HL-60 (cell line): ENCODE measurements at regions not wholly inside any gene's neighbourhood (a gene's known extent, or its start where the extent isn't known, plus 50 kb on each side); places are given as distances from the start of the nearest gene placed in this dataset.

Experiments
- DNase-seq, 2 experiments: peaks; one replicate each; pipeline ENCODE4 v3.0.0-alpha.2; 2010 to 2020; ENCODE audit warnings: low read depth in 1 of 2, low spot score in 1 of 2
- H3K27ac ChIP-seq: fragments of 250-450 bp; sonication (Bioruptor Pico); replicated peaks from 2 replicates; pipeline ENCODE4 v1.5.1; 2020; ENCODE audit warnings: mild to moderate bottlenecking, moderate library complexity
- H3K27me3 ChIP-seq: fragments of 250-450 bp; sonication (Bioruptor Pico); 2 replicates; pipeline ENCODE4 v1.5.1; 2021; ENCODE audit warnings: mild to moderate bottlenecking, moderate library complexity; ENCODE audit not compliant: insufficient read depth, poor library complexity, severe bottlenecking
- H3K4me3 ChIP-seq: replicated peaks from 2 replicates; pipeline ENCODE4 v1.5.1; 2011; ENCODE audit warnings: mild to moderate bottlenecking, control low read depth, low read length; ENCODE audit not compliant: insufficient read depth
- GABPA ChIP-seq: IDR thresholded peaks from 2 replicates; pipeline ENCODE4 v1.6.1; 2012; ENCODE audit warnings: low read depth
- POLR2AphosphoS5 ChIP-seq: IDR thresholded peaks from 2 replicates; pipeline ENCODE4 v1.6.1; 2012; ENCODE audit warnings: low read depth
- SPI1 ChIP-seq: IDR thresholded peaks from 2 replicates; pipeline ENCODE4 v1.6.1; 2012; ENCODE audit warnings: low read depth, mild to moderate bottlenecking, borderline replicate concordance
- TF ChIP-seq, protein P1 (sequence below): IDR thresholded peaks from 2 replicates; pipeline ENCODE4 v1.6.1; 2012; ENCODE audit warnings: low read depth; ENCODE audit not compliant: insufficient replicate concordance
- TF ChIP-seq, protein P2 (sequence below): IDR thresholded peaks from one replicate; pipeline ENCODE4 v1.5.1; 2011; ENCODE audit warnings: low read length, control low read depth, inconsistent platforms; ENCODE audit not compliant: insufficient read depth

- Histone ChIP-seq H3K27ac (no peak overlapping the region), H3K4me3 (no peak overlapping the region), H3K27me3 (peaks cover 4% of the 10 kb centered on the region)
- no peak for TF ChIP-seq GABPA
- no peak for TF ChIP-seq POLR2AphosphoS5
- TF ChIP-seq, protein P1, sequence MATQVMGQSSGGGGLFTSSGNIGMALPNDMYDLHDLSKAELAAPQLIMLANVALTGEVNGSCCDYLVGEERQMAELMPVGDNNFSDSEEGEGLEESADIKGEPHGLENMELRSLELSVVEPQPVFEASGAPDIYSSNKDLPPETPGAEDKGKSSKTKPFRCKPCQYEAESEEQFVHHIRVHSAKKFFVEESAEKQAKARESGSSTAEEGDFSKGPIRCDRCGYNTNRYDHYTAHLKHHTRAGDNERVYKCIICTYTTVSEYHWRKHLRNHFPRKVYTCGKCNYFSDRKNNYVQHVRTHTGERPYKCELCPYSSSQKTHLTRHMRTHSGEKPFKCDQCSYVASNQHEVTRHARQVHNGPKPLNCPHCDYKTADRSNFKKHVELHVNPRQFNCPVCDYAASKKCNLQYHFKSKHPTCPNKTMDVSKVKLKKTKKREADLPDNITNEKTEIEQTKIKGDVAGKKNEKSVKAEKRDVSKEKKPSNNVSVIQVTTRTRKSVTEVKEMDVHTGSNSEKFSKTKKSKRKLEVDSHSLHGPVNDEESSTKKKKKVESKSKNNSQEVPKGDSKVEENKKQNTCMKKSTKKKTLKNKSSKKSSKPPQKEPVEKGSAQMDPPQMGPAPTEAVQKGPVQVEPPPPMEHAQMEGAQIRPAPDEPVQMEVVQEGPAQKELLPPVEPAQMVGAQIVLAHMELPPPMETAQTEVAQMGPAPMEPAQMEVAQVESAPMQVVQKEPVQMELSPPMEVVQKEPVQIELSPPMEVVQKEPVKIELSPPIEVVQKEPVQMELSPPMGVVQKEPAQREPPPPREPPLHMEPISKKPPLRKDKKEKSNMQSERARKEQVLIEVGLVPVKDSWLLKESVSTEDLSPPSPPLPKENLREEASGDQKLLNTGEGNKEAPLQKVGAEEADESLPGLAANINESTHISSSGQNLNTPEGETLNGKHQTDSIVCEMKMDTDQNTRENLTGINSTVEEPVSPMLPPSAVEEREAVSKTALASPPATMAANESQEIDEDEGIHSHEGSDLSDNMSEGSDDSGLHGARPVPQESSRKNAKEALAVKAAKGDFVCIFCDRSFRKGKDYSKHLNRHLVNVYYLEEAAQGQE, result no peak
- no peak for TF ChIP-seq SPI1
- TF ChIP-seq, protein P2, sequence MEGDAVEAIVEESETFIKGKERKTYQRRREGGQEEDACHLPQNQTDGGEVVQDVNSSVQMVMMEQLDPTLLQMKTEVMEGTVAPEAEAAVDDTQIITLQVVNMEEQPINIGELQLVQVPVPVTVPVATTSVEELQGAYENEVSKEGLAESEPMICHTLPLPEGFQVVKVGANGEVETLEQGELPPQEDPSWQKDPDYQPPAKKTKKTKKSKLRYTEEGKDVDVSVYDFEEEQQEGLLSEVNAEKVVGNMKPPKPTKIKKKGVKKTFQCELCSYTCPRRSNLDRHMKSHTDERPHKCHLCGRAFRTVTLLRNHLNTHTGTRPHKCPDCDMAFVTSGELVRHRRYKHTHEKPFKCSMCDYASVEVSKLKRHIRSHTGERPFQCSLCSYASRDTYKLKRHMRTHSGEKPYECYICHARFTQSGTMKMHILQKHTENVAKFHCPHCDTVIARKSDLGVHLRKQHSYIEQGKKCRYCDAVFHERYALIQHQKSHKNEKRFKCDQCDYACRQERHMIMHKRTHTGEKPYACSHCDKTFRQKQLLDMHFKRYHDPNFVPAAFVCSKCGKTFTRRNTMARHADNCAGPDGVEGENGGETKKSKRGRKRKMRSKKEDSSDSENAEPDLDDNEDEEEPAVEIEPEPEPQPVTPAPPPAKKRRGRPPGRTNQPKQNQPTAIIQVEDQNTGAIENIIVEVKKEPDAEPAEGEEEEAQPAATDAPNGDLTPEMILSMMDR, result no peak
- no peak for DNase-seq
Observed at GRCh38 chr11:33413301-33413700, 156.1 kb downstream of the HIPK3 start.

DNA sequence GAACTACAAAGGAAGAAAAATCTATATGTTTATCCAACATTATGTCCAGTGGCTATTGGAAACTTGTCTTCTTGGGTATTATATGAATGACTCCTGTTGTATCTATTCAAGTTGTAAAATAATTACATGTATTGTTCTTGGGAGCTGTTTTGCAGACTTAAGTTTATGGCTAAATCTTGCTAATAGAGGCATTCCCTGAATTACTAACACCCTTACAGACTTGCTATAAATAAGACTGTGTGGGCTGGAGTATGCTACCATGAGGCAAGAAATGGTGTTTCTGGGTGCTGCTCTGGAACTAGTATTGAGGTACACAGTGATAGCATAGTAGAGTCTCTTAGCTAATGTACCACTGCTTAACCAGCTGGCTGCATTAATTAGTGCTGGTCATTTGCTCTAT, 155.1 kb downstream of the HIPK3 start:
- Histone ChIP-seq H3K4me3 (no peak overlapping the region), H3K27me3 (peaks cover 4% of the 10 kb centered on the region), H3K27ac (no peak overlapping the region)
- TF ChIP-seq, protein P1, result no peak
- TF ChIP-seq GABPA (no peak), SPI1 (no peak), POLR2AphosphoS5 (no peak)
- TF ChIP-seq, protein P2, result no peak
- DNase-seq, result no peak

DNA sequence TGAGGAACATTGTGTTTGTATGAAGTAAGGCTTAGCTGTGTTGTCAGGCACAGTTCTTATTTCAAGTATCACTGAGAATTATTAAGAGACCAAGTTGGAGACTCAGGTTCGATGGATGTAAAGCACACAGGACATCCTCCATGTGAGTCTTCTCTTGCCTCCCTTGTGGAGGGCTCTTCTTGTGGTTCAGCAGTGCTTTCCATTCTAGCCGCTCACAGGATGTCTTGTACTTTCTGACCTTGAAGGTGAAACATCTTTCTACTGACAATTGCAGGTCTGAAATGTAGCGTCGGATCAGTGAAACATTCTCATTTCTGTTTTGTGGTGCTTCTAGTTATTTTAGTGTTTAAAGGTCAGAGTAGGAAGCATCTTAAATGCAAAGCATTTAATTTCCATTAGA, 154.6 kb downstream of the HIPK3 start:
- no peak for DNase-seq
- Histone ChIP-seq H3K4me3 (no peak overlapping the region), H3K27me3 (peaks cover 4% of the 10 kb centered on the region), H3K27ac (no peak overlapping the region)
- TF ChIP-seq, protein P2, result no peak
- TF ChIP-seq GABPA (no peak), SPI1 (no peak), POLR2AphosphoS5 (no peak)
- TF ChIP-seq, protein P1, result no peak
